WTC11 (cell line): ENCODE measurements at regions not wholly inside any gene's neighbourhood (a gene's known extent, or its start where the extent isn't known, plus 50 kb on each side); places are given as distances from the start of the nearest gene placed in this dataset.

Experiments used
- ATAC-seq: fragments of 200-7000 bp; cut with Tn5 transposase; 2 replicates; pipeline ENCODE4 v1.10.0; 2021; ENCODE audit warnings: mild to moderate bottlenecking, moderate library complexity
- CTCF ChIA-PET: fragments of 300-600 bp; sonication (Branson Sonifier 250); formaldehyde crosslinking; loops from one replicate; lab custom pipeline; 2021; ENCODE audit warnings: antibody characterized with exemption; lab: Charles Lee
- POLR2A ChIA-PET: fragments of 350-600 bp; sonication (Branson Sonifier 250); formaldehyde crosslinking; loops from one replicate; lab custom pipeline; 2021; ENCODE audit warnings: antibody characterized with exemption; lab: Charles Lee
- DNase-seq: peaks from one replicate; pipeline ENCODE4 v3.0.0; 2021; ENCODE audit warnings: low spot score
- H3K27ac Mint-ChIP-seq: 2 replicates; pipeline ENCODE4 v1.8.0; 2021; ENCODE audit warnings: mixed read lengths
- H3K27me3 Mint-ChIP-seq: 2 replicates; pipeline ENCODE4 v1.8.0; 2021; ENCODE audit warnings: low read depth, mild to moderate bottlenecking, moderate library complexity, mixed read lengths
- H3K36me3 Mint-ChIP-seq: 2 replicates; pipeline ENCODE4 v1.8.0; 2021; ENCODE audit warnings: mixed read lengths
- H3K4me1 Mint-ChIP-seq: 2 replicates; pipeline ENCODE4 v1.8.0; 2022; ENCODE audit warnings: mixed read lengths
- H3K4me3 Mint-ChIP-seq: 2 replicates; pipeline ENCODE4 v1.8.0; 2021; ENCODE audit warnings: mild to moderate bottlenecking, moderate library complexity, mixed read lengths
- H3K9me3 Mint-ChIP-seq: 2 replicates; pipeline ENCODE4 v1.8.0; 2021; ENCODE audit warnings: mixed read lengths
- ESRRA ChIP-seq: sonication (generic); formaldehyde crosslinking; IDR thresholded peaks from 2 replicates; pipeline ENCODE4 v1.8.1; 2022; ENCODE audit warnings: mild to moderate bottlenecking, missing genetic modification reagents, borderline replicate concordance
- ETV6 ChIP-seq: sonication (generic); formaldehyde crosslinking; IDR thresholded peaks from 2 replicates; pipeline ENCODE4 v1.8.1; 2022; ENCODE audit warnings: mild to moderate bottlenecking, missing genetic modification reagents
- GABPB1 ChIP-seq: sonication (generic); formaldehyde crosslinking; IDR thresholded peaks from 2 replicates; pipeline ENCODE4 v1.8.1; 2023; ENCODE audit warnings: mild to moderate bottlenecking, missing genetic modification reagents
- NR1H2 ChIP-seq: sonication (generic); formaldehyde crosslinking; IDR thresholded peaks from 2 replicates; pipeline ENCODE4 v1.9.0; 2021; ENCODE audit warnings: mild to moderate bottlenecking, moderate library complexity, missing genetic modification reagents
- ZNF671 ChIP-seq: fragments of 250-450 bp; sonication (Bioruptor Pico); IDR thresholded peaks from 2 replicates; pipeline ENCODE4 v1.8.0; 2021; ENCODE audit warnings: mild to moderate bottlenecking
- TF ChIP-seq, protein P1 (sequence below): sonication (generic); formaldehyde crosslinking; IDR thresholded peaks from 2 replicates; pipeline ENCODE4 v1.8.1; 2023; ENCODE audit warnings: mild to moderate bottlenecking, missing genetic modification reagents
- TF ChIP-seq, protein P2 (sequence below): sonication (generic); formaldehyde crosslinking; IDR thresholded peaks from 2 replicates; pipeline ENCODE4 v1.8.1; 2023; ENCODE audit warnings: mild to moderate bottlenecking, missing genetic modification reagents, borderline replicate concordance
- TF ChIP-seq, protein P3 (sequence below): sonication (generic); formaldehyde crosslinking; IDR thresholded peaks from 2 replicates; pipeline ENCODE4 v1.8.0; 2023; ENCODE audit warnings: missing genetic modification reagents
- TF ChIP-seq, protein P4 (sequence below): fragments of 250-450 bp; sonication (Bioruptor Pico); IDR thresholded peaks from 2 replicates; pipeline ENCODE4 v1.9.0; 2021; ENCODE audit warnings: mild to moderate bottlenecking, borderline replicate concordance
- TF ChIP-seq, protein P5 (sequence below): sonication (generic); formaldehyde crosslinking; IDR thresholded peaks from 2 replicates; pipeline ENCODE4 v1.8.1; 2023; ENCODE audit warnings: mild to moderate bottlenecking, missing genetic modification reagents, moderate library complexity
- TF ChIP-seq, protein P6 (sequence below): sonication (generic); formaldehyde crosslinking; IDR thresholded peaks from 2 replicates; pipeline ENCODE4 v1.8.1; 2023; ENCODE audit warnings: mild to moderate bottlenecking, missing genetic modification reagents, moderate library complexity
- TF ChIP-seq, protein P7 (sequence below): sonication (generic); formaldehyde crosslinking; IDR thresholded peaks from 2 replicates; pipeline ENCODE4 v1.8.1; 2022; ENCODE audit warnings: missing genetic modification reagents, borderline replicate concordance

DNA sequence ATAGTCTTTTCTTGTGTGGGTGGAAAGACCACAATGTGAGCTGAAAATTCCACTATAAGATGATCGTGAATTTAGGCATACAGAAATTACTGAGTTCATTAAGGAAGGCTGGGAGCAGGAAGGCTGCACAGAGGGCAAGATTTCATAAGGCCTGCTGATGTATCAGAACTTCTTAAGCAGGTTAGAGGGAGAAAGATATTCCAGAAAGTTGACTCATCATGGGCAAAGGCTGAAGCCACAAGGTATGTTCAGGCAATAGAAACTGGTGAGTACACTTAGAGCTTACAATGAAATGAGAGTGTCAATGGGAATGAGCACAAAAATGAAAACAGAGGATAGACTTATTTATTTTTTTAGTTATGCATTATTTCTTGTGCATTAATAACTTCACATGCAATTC is 618.6 kb downstream of the CBLN4 start:
- Mint-ChIP-seq H3K36me3 (peaks cover 72% of the 10 kb centered on the region), H3K27ac (no peak overlapping the region), H3K9me3 (peaks cover 79% of the 10 kb centered on the region), H3K4me3 (no peak overlapping the region), H3K4me1 (no peaks in the 10 kb centered on the region), H3K27me3 (peaks cover 10% of the 10 kb centered on the region)
- DNase-seq, result no peak
- ChIA-PET CTCF (no interaction called here), POLR2A (no interaction called here)
- ATAC-seq, result no peak
- TF ChIP-seq, protein P1, sequence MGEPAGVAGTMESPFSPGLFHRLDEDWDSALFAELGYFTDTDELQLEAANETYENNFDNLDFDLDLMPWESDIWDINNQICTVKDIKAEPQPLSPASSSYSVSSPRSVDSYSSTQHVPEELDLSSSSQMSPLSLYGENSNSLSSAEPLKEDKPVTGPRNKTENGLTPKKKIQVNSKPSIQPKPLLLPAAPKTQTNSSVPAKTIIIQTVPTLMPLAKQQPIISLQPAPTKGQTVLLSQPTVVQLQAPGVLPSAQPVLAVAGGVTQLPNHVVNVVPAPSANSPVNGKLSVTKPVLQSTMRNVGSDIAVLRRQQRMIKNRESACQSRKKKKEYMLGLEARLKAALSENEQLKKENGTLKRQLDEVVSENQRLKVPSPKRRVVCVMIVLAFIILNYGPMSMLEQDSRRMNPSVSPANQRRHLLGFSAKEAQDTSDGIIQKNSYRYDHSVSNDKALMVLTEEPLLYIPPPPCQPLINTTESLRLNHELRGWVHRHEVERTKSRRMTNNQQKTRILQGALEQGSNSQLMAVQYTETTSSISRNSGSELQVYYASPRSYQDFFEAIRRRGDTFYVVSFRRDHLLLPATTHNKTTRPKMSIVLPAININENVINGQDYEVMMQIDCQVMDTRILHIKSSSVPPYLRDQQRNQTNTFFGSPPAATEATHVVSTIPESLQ, result no peak
- TF ChIP-seq, protein P2, sequence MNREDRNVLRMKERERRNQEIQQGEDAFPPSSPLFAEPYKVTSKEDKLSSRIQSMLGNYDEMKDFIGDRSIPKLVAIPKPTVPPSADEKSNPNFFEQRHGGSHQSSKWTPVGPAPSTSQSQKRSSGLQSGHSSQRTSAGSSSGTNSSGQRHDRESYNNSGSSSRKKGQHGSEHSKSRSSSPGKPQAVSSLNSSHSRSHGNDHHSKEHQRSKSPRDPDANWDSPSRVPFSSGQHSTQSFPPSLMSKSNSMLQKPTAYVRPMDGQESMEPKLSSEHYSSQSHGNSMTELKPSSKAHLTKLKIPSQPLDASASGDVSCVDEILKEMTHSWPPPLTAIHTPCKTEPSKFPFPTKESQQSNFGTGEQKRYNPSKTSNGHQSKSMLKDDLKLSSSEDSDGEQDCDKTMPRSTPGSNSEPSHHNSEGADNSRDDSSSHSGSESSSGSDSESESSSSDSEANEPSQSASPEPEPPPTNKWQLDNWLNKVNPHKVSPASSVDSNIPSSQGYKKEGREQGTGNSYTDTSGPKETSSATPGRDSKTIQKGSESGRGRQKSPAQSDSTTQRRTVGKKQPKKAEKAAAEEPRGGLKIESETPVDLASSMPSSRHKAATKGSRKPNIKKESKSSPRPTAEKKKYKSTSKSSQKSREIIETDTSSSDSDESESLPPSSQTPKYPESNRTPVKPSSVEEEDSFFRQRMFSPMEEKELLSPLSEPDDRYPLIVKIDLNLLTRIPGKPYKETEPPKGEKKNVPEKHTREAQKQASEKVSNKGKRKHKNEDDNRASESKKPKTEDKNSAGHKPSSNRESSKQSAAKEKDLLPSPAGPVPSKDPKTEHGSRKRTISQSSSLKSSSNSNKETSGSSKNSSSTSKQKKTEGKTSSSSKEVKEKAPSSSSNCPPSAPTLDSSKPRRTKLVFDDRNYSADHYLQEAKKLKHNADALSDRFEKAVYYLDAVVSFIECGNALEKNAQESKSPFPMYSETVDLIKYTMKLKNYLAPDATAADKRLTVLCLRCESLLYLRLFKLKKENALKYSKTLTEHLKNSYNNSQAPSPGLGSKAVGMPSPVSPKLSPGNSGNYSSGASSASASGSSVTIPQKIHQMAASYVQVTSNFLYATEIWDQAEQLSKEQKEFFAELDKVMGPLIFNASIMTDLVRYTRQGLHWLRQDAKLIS (CRISPR knock-in tag), result no peak

DNA sequence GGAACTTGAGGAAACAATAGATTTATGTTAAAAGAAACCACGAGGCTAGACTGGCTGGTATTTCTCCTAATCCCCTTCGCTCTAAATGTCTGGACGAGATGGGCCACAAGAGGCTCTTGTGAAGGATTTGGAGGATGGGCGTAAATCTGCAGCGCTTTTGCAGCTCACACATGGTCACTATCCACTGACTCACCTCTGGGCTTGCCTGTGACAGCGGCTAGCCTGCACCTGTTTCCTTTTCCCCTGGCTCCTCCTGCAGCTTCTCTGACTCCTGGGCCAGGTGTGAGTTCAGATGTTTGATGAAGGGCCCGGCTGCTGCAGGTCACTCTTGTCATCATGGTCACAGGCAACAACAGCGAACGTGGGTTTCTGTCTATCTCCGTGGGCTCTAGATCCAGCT is 629.4 kb downstream of the CBLN4 start:
- no peak for ATAC-seq
- CTCF ChIA-PET, result no interaction called here
- TF ChIP-seq, protein P3, sequence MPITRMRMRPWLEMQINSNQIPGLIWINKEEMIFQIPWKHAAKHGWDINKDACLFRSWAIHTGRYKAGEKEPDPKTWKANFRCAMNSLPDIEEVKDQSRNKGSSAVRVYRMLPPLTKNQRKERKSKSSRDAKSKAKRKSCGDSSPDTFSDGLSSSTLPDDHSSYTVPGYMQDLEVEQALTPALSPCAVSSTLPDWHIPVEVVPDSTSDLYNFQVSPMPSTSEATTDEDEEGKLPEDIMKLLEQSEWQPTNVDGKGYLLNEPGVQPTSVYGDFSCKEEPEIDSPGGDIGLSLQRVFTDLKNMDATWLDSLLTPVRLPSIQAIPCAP (CRISPR knock-in tag), result no peak
- TF ChIP-seq ESRRA (CRISPR knock-in tag), result no peak
- no peak for TF ChIP-seq GABPB1 (CRISPR knock-in tag)
- TF ChIP-seq, protein P4, sequence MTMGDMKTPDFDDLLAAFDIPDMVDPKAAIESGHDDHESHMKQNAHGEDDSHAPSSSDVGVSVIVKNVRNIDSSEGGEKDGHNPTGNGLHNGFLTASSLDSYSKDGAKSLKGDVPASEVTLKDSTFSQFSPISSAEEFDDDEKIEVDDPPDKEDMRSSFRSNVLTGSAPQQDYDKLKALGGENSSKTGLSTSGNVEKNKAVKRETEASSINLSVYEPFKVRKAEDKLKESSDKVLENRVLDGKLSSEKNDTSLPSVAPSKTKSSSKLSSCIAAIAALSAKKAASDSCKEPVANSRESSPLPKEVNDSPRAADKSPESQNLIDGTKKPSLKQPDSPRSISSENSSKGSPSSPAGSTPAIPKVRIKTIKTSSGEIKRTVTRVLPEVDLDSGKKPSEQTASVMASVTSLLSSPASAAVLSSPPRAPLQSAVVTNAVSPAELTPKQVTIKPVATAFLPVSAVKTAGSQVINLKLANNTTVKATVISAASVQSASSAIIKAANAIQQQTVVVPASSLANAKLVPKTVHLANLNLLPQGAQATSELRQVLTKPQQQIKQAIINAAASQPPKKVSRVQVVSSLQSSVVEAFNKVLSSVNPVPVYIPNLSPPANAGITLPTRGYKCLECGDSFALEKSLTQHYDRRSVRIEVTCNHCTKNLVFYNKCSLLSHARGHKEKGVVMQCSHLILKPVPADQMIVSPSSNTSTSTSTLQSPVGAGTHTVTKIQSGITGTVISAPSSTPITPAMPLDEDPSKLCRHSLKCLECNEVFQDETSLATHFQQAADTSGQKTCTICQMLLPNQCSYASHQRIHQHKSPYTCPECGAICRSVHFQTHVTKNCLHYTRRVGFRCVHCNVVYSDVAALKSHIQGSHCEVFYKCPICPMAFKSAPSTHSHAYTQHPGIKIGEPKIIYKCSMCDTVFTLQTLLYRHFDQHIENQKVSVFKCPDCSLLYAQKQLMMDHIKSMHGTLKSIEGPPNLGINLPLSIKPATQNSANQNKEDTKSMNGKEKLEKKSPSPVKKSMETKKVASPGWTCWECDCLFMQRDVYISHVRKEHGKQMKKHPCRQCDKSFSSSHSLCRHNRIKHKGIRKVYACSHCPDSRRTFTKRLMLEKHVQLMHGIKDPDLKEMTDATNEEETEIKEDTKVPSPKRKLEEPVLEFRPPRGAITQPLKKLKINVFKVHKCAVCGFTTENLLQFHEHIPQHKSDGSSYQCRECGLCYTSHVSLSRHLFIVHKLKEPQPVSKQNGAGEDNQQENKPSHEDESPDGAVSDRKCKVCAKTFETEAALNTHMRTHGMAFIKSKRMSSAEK, result no peak
- no peak for TF ChIP-seq NR1H2 (CRISPR knock-in tag)
- TF ChIP-seq ETV6 (CRISPR knock-in tag), result no peak
- TF ChIP-seq, protein P5, sequence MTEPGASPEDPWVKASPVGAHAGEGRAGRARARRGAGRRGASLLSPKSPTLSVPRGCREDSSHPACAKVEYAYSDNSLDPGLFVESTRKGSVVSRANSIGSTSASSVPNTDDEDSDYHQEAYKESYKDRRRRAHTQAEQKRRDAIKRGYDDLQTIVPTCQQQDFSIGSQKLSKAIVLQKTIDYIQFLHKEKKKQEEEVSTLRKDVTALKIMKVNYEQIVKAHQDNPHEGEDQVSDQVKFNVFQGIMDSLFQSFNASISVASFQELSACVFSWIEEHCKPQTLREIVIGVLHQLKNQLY, result no peak
- TF ChIP-seq, protein P6, sequence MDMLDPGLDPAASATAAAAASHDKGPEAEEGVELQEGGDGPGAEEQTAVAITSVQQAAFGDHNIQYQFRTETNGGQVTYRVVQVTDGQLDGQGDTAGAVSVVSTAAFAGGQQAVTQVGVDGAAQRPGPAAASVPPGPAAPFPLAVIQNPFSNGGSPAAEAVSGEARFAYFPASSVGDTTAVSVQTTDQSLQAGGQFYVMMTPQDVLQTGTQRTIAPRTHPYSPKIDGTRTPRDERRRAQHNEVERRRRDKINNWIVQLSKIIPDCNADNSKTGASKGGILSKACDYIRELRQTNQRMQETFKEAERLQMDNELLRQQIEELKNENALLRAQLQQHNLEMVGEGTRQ (CRISPR knock-in tag), result no peak
- TF ChIP-seq, protein P7, sequence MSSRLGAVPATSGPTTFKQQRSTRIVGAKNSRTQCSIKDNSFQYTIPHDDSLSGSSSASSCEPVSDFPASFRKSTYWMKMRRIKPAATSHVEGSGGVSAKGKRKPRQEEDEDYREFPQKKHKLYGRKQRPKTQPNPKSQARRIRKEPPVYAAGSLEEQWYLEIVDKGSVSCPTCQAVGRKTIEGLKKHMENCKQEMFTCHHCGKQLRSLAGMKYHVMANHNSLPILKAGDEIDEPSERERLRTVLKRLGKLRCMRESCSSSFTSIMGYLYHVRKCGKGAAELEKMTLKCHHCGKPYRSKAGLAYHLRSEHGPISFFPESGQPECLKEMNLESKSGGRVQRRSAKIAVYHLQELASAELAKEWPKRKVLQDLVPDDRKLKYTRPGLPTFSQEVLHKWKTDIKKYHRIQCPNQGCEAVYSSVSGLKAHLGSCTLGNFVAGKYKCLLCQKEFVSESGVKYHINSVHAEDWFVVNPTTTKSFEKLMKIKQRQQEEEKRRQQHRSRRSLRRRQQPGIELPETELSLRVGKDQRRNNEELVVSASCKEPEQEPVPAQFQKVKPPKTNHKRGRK (CRISPR knock-in tag), result no peak
- no peak for TF ChIP-seq ZNF671 (CRISPR knock-in tag)
- DNase-seq, result no peak
- POLR2A ChIA-PET, result no interaction called here
- no peak overlapping the region for H3K4me3 Mint-ChIP-seq
- 0 out of 2 replicates have a peak, but pooled peaks cover 3% of the 10 kb centered on the region for H3K27me3 Mint-ChIP-seq
- H3K4me1 Mint-ChIP-seq, result no peaks in the 10 kb centered on the region
- H3K36me3 Mint-ChIP-seq, result peaks cover 68% of the 10 kb centered on the region
- peaks cover 81% of the 10 kb centered on the region for H3K9me3 Mint-ChIP-seq
- no peak overlapping the region for H3K27ac Mint-ChIP-seq
